ENCODE measurements at regions not wholly inside any gene's neighbourhood (a gene's known extent, or its start where the extent isn't known, plus 50 kb on each side); places are given as distances from the start of the nearest gene placed in this dataset.
"Not testable (repeated sequence)": the region's sequence is repeated elsewhere in the genome, so short reads cannot be mapped to it uniquely, and the experiment has no call there.

DNA sequence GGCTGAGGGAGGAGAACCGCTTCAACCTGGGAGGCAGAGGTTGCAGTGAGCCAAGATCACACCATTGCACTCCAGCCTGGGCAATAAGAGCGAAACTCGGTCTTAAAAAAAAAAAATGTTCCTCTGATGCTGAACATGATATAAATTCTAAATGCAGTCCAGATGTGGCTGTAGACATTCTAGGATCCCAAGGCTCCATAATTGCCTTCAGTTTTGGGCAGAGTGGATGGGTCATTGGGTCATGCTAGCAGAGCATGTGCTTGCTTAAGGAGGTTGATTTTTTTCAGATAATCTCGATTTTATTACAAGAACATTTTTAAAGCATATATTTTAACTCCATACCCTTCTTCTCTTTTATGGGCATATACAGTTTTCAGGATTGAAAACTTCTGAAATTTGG is 112.0 kb downstream of the UTRN start:
- no peak for DNase-seq

- DNase-seq = no peak
These were observed 115.2 kb downstream of the UTRN start for GRCh38 chr6:144400321-144400720.

GRCh38 chr6:144401736-144402733 is 116.9 kb downstream of the UTRN start:
- DNase-seq = no peak

DNA sequence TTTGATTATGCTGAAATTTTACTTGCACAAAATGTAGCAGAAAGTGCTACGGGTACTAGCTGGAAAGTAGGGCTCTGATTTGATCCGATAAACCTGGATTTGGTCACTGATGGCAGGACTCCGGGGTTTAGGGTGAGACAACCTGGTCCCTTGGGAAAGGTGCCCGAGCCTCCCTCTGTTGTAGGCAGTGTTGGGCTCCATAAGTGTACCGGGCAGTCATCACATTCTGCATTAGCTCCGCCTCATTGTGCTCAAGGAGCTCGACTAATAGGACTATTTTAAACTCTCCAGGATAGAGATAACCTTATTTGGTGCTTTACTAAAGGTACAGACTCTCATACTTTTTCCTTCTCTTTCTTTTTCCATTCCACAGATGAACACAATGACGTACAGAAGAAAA is 117.6 kb downstream of the UTRN start:
- DNase-seq = no peak

DNA sequence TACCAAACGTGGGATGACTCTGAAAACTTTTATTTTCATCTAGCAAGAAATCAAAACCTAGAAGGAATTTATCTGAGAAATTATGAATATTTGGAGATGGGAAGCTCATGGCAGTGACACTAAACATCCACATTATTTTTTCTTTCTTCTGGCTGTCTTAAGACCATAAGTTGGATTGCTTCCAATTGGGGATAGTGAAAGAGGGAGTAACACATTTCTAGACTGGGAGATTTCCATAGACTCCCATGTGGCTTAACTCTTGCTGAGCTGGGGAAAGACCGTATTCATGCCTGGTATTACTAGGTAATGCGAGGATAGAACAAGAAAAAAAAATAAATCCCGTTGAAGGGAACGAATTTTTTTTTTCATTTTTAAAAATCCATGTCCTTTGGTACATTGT is 120.0 kb downstream of the UTRN start:
- no peak for DNase-seq

DNA sequence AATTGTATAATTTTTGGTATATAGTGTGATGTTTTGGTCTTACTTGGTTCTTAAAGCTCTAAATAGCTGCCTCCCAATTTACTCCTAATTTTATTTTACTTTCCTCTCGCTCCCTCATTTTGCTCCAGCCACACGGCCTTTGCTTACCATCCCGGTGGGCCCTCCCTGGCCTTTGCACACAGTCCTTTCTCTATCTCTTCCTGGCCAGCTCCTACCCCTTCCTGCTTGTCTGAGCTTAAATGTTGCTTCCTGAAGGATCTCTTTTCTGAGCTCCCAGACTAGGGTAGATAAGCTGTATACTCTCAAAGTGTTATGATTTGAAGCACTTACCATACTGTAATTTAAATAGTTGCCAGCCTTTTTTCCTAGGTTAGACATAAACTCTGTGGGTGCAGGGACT is 121.7 kb downstream of the UTRN start:
- DNase-seq = no peak

DNA sequence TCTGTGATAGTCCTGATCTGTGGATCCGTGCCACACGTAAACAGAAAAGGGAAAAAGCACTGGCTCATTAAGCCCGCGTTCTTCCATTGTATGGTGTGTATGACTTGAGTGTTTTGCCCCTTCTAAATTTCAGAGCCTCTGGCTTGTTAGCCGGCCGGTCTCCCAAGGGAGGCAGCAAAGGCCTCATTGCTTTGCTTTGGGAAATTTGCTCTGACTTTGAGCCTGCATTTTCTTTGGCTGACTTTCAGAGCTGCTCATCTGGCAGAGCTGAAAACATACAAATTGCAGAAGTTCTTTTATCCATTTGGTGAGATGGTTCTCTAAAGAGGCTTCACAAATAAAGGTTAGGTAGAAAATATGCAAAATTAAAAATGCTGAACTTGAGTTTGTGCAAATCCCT is 123.0 kb downstream of the UTRN start:
- no peak for DNase-seq

- DNase-seq = no peak
These were observed 124.9 kb downstream of the UTRN start for GRCh38 chr6:144410059-144410458.

DNA sequence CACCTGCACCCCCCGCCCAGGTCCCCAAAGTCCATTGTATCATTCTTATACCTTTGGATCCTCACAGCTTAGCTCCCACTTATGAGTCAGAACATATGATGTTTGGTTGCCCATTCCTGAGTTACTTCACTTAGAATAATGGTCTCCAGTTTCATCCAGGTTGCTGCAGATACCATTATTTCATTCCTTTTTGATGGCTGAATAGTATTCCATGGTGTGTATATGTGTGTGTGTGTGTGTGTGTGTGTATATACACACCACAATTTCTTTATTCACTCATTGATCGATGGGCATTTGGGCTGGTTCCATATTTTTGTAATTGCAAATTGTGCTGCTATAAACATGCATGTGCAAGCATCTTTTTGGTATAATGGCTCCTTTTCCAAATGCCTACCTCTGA is 125.4 kb downstream of the UTRN start:
- DNase-seq = not testable (repeated sequence)

DNA sequence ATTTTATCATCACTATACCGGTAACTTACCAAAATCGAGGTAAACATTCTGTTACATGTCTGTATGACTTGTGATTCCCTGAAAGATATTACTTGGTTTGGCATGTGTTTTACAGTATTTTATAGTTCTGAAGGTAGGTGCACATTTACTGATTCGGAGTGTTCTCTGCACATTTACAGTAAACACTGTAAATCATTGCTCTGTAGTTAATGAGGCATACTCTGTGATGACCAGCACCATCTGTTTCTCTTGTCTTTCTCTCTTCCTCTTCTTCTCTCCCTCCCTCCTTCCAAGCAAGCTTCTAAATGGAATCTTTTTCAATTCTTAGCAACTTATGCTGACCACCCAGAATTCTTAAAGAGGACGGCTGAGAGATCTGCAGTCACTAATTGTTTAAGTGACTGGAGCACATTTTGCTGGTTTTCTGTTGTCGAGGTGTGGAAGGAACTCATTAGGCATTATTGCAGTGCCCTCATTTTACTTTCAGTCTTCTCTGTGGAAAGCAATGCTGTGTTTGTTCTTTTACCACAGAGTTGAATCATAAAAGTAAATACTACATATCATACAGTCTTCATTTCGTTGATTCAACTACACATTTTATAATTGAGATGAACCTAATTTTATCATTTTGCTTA is 126.5 kb downstream of the UTRN start:
- no peak for DNase-seq

- DNase-seq = no peak
These were observed 128.3 kb downstream of the UTRN start for GRCh38 chr6:144413418-144413817.

- DNase-seq = no peak
These were observed 129.9 kb downstream of the UTRN start for GRCh38 chr6:144415014-144415413.

DNA sequence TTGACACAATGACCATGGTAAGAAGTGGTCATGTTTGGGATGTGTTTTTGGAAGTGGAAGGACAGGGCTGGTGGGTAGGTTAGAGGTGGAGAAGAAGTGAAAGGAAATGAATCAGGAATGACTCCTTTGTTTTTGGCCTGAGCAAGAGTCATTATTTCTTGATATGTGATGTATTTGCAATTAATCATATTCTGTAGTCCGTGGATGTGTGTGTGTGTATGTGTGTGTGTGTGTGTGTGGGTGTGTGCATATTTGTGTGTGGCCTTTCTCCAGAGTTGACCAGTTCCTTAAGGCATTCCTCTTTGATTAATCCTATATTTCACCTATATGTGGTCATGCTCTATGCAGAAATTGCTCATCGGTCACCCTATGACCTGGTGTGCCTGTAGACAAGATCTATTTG is 130.7 kb downstream of the UTRN start:
- DNase-seq = no peak

GRCh38 chr6:144416244-144416643 is 131.1 kb downstream of the UTRN start:
- DNase-seq = no peak

DNA sequence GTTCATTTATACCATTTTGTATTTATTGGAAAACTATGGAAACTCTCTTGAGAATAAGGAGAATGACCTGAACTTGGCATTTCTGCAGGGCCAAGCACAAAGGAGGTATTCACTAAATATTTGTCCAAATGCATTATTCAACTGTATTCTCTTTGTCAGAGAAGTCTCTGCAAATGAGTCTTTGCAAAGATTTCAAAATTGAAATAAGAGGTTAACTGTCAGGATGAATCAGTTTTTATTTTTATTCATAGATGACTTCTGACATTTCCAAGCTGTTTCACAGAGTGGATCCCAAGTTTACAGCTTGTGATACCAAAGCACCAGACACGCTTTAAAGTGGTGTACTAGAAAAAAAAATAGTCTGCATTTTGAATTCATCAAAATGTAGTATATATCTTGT is 131.6 kb downstream of the UTRN start:
- no peak for DNase-seq

DNA sequence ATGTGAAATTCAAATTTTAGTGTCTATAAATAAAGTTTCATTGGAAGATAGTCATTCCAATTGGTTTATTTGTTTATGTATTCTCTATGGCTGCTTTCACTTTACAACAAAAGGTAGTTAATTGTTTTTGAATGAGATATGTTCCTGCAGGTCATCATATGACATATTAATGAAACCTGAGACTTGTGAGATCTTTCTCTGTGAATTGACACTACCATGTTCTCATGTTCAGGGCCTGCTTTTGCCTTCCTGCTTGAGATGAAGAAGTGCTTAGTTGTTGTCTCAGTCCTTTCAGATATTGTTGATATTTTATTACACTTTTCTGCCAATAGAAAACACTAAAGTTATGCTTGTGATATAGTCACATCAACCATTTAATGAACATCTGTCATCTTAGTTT is 132.5 kb downstream of the UTRN start:
- no peak for DNase-seq

DNA sequence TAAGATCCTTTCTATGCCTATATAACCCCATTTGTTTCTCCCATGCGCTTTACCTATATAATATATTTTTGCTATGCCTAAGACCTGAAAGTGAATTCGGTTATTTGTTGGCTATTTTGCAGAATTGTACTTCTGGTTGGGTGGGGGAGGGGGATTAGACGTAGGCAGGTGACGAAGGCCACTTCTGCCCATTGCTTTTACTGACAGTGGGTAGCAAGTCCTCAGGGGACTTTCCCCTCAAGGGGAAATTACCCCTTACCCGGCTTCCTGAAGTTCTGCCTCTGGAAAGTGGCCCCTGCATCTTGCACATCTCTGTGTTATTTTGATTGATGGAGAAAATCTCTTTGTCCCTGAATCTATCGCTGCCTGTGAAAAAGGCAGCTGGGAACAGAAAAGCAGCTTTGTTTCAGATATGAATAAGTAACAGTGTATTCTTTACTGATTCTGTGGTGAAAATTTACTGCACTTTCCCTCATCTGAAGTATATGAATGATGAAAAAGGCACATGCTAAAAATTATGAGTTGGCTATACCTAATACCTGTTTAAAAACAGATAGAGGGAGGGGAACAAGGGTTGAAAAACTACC is 133.9 kb downstream of the UTRN start:
- no peak for DNase-seq

- DNase-seq = no peak
These were observed 138.0 kb downstream of the UTRN start for GRCh38 chr6:144423167-144423566.

DNA sequence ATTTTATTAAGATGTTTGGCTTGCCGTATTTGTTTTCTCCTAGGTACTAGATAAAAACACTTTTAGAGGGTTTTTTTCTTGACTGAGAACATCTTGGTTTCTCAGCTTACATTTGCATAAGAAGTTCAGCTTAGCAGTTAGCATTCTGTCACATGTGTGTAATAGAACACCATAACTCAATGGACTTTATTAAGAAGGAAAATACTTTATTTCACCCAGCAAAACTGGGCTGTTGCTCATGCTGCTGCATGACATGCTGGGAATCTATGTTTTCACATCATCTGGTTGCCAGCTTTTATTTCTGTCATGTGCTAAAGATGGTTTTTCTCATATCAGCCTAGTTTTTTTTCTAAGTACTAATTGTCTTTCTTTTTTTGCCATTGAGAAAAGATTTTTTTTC is 144.6 kb downstream of the UTRN start:
- no peak for DNase-seq

- not testable (repeated sequence) for DNase-seq
These were observed 148.3 kb downstream of the UTRN start for GRCh38 chr6:144433446-144433845.

- DNase-seq = no peak
These were observed 149.3 kb downstream of the UTRN start for GRCh38 chr6:144434308-144434990.

- DNase-seq = no peak
These were observed 150.7 kb downstream of the UTRN start for GRCh38 chr6:144435602-144436426.

Measured in NCI-H1694 treated with DMSO at 0.1 percent for 48 hours (cell line).